NB4 (cell line): ENCODE measurements at regions not wholly inside any gene's neighbourhood (a gene's known extent, or its start where the extent isn't known, plus 50 kb on each side); places are given as distances from the start of the nearest gene placed in this dataset.

Experiments used
- DNase-seq: peaks from one replicate; pipeline ENCODE4 v3.0.0; 2010; ENCODE audit warnings: low read depth
- H3K4me3 ChIP-seq: one replicate; pipeline ENCODE4 v1.5.1; 2011; ENCODE audit warnings: mild to moderate bottlenecking, low read depth, low read length, moderate library complexity
- CTCF ChIP-seq: IDR thresholded peaks from one replicate; pipeline ENCODE4 v1.5.1; 2012; ENCODE audit warnings: low read depth, low read length
- MAX ChIP-seq: IDR thresholded peaks from 2 replicates; pipeline ENCODE4 v1.6.1; 2011; ENCODE audit warnings: low read depth, low read length
- MYC ChIP-seq: IDR thresholded peaks from 2 replicates; pipeline ENCODE4 v1.6.1; 2011; ENCODE audit warnings: low read depth, low read length
- POLR2A ChIP-seq: IDR thresholded peaks from 2 replicates; pipeline ENCODE4 v1.6.1; 2011; ENCODE audit warnings: mild to moderate bottlenecking; ENCODE audit not compliant: insufficient read length; ENCODE audit errors: extremely low read depth

DNA sequence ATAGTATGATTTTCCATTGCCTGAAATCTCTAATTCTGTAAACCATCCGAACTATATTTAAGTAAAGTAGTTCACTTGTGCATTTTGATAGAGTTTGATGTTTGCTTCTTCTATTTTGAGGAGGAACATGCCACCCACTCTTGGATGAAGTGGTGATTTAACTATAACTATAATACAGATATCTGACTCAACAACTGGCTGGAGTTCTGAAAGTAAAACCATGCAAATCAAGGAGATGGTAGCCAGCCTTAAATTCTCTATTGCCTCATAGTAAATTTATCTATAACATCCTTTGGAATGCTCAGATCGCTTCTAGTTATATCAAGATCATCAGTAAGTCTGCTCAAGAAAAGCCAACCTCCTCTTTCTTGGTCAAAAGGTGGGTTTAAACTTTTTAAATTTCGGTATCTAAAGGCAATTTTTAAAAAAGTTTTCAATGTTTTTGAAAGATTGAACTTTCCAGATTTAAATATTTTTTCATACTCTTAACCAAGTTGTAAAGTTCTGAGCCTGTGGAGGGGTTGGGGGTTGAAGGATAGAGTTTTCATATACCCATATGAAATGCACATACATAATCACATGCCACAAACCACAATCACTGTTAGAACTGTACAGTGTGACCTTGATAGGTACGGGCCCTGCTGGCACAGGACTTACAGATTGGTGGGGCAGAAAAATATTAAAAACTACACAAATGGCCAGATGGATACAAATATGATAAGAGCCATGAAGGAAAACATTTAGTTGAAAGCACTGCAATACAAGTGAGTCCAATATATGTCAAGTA is 90.5 kb upstream of the RFC3 start:
- DNase-seq = no peak
- no peak overlapping the region for H3K4me3 ChIP-seq
- no peak for TF ChIP-seq MAX
- TF ChIP-seq CTCF = no peak
- no peak for TF ChIP-seq MYC
- TF ChIP-seq POLR2A = no peak

DNA sequence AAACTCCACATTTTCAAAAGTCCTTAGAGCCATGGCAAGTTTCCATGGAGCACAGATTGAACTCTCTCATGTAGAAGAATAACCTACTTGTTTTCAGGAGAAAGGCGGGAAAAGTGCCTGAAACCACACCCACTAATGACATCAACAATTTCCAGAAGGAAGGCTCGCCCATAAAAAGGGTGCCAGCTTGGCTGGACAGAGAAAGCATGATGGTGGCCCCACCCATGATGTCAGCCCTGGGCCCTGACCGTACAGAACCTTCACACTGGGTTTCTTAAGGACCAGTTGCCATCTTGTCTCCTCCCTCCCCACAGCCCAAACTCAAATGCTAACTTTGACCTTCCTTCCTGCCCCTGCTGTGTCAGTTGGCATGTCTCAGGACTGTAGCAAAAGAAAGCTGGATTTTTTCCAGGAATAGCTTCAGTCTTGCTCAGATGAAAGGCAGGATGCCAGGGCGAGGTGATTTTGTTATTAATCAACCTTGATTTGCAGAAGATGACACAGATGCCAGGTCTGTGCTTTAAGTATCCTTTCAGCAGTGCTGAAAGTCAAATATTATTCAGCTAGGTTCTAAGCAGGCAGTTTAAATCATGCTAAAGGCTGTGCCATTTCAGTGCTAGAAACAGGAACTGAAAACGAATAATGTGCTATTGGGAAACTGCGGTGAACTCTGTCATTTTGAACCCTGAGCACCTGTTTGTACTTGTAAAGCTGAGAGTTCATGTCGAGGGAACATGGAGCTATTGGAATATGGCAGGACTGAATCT is 89.5 kb upstream of the RFC3 start:
- TF ChIP-seq MYC = no peak
- no peak for TF ChIP-seq CTCF
- no peak for TF ChIP-seq MAX
- no peak for TF ChIP-seq POLR2A
- DNase-seq = peak; percentile 79
- no peak overlapping the region for H3K4me3 ChIP-seq

- peak; percentile 64 for DNase-seq
- TF ChIP-seq CTCF (no peak), POLR2A (no peak), MYC (no peak), MAX (no peak)
- no peak overlapping the region for H3K4me3 ChIP-seq
Measured at GRCh38 chr13:33730147-33730546, 87.8 kb upstream of the RFC3 start.

GRCh38 chr13:33730619-33731018 is 87.3 kb upstream of the RFC3 start:
- H3K4me3 ChIP-seq = no peak overlapping the region
- no peak for DNase-seq
- no peak for TF ChIP-seq CTCF
- no peak for TF ChIP-seq POLR2A
- TF ChIP-seq MYC = no peak
- TF ChIP-seq MAX = no peak

DNA sequence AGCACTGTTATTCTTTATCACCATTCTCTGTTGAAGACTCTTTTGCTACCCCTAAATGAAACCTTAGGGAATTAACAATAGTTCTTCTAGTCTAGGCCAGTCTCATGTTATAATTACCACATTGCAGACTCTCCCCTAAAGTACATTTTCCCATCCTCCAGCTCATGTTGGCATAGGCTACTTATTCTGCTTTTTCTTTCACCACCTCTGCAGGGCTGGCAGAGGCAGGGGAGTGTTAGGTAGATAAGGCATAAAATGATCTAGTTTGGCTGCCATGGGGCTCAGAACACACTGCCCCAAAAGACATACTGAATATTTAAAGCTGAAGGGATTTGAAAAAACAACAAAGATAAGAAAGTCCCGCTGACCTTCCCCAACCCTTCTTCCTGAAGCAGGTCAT is 82.7 kb upstream of the RFC3 start:
- no peak for TF ChIP-seq POLR2A
- no peak for TF ChIP-seq CTCF
- TF ChIP-seq MAX = no peak
- TF ChIP-seq MYC = no peak
- H3K4me3 ChIP-seq = no peak overlapping the region
- no peak for DNase-seq
